Epithelial cell of prostate (primary cell): ENCODE measurements at regions not wholly inside any gene's neighbourhood (a gene's known extent, or its start where the extent isn't known, plus 50 kb on each side); places are given as distances from the start of the nearest gene placed in this dataset.

Experiments used
- DNase-seq: peaks from one replicate; pipeline ENCODE4 v3.0.0-alpha.2; 2011; ENCODE audit warnings: low read depth, low spot score
- H3K27ac ChIP-seq: fragments of 450-650 bp; 2 replicates; pipeline ENCODE4 v1.5.1; 2017; ENCODE audit warnings: mild to moderate bottlenecking

GRCh38 chr12:85352016-85352415 is 72.0 kb downstream of the ALX1 start:
- no peak for DNase-seq
- no peak overlapping the region for H3K27ac ChIP-seq

GRCh38 chr12:85356596-85357385 is 76.8 kb downstream of the ALX1 start:
- DNase-seq: peak; percentile 24
- peak overlapping the region; percentile 18 for H3K27ac ChIP-seq

- no peak for DNase-seq
- H3K27ac ChIP-seq: no peak overlapping the region
These were observed 77.6 kb downstream of the ALX1 start for GRCh38 chr12:85357609-85358008.

DNA sequence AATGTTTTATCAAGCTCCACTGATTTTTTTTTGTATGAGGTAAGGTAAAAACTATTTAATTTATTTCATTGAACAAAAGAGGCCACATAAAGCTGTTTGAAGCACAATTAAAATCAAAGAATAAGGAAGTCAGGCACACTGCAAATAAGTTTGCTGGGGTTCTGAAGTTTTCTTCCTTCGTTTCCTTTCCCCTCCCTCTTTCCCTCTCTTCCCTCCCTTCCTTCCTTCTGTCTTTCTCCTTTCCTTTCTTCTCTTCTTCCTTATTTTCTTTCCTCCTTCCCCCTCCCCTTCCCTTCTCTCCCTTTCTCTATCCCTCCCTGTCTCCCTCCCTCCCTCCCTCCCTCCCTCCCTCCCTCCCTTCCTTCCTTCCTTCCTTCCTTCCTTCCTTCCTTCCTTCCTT is 78.7 kb downstream of the ALX1 start:
- H3K27ac ChIP-seq: no peak overlapping the region
- no peak for DNase-seq

- no peak overlapping the region for H3K27ac ChIP-seq
- no peak for DNase-seq
These were observed 83.6 kb downstream of the ALX1 start for GRCh38 chr12:85363382-85364190.

- H3K27ac ChIP-seq: no peak overlapping the region
- DNase-seq: no peak
These were observed 87.9 kb downstream of the ALX1 start for GRCh38 chr12:85367936-85368335.

GRCh38 chr12:85369365-85370154 is 89.5 kb downstream of the ALX1 start:
- no peak overlapping the region for H3K27ac ChIP-seq
- DNase-seq: no peak

DNA sequence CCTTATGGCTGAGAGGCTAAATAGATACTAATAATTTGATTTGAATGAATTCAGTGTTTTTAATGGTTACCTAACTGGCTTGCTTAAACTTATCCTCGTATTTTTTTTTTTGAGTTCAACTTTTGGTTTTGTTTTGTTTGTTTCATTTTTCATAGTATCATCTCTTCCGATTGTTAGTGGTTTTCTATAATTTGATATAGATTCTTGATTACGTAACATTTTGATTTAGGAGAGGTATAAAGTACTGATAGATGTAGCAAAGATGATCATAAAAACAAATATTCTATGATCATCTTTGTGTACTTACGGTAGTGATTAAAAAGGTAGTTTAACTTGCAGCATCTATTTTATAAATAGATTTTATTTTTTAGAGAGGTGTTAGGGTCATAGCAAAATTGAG is 93.0 kb downstream of the ALX1 start:
- no peak overlapping the region for H3K27ac ChIP-seq
- no peak for DNase-seq

- DNase-seq: no peak
- no peak overlapping the region for H3K27ac ChIP-seq
These were observed 95.0 kb downstream of the ALX1 start for GRCh38 chr12:85374981-85375380.

DNA sequence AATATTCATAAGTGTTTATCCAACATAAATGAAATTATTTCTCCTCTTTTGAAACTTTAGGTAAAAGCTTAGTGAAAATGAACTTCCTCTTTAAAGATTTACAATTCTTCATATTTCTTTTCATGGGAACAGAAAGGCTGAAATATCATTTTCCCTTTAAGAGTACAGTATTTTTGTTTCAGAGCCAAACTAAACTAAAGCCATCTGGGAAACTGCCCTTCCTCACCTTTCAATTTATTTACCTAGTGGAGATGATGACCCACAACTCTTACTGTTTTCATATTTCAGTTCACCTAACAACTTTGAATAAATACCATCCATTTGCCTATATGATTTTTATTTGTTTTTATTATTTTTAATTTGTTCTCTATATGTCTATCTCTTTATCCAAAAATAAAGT is 105.4 kb downstream of the ALX1 start:
- no peak overlapping the region for H3K27ac ChIP-seq
- no peak for DNase-seq

- no peak for DNase-seq
- no peak overlapping the region for H3K27ac ChIP-seq
These were observed 110.2 kb downstream of the ALX1 start for GRCh38 chr12:85390266-85390665.

DNA sequence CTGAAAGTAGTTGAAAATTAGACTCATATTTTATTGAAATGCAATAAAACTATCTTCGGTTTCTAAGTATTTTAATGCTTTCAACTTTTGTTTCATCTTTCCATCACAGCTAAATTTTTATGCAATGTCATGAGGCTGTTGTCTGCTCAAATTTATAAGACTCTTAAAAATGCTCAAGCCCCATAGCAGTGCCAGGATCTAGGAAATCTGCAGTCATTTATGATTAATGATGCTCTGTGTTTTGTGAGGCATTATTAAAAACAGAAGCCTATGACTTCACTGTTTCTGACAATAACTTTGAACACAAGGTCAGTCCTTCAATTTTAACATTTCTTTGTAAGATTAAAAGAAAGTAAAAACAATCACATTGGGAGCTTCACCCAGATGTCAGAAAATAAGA is 112.5 kb downstream of the ALX1 start:
- H3K27ac ChIP-seq: no peak overlapping the region
- DNase-seq: no peak

GRCh38 chr12:85393606-85394005 is 113.6 kb downstream of the ALX1 start:
- DNase-seq: no peak
- no peak overlapping the region for H3K27ac ChIP-seq

GRCh38 chr12:85394065-85394464 is 114.0 kb downstream of the ALX1 start:
- DNase-seq: no peak
- H3K27ac ChIP-seq: no peak overlapping the region

DNA sequence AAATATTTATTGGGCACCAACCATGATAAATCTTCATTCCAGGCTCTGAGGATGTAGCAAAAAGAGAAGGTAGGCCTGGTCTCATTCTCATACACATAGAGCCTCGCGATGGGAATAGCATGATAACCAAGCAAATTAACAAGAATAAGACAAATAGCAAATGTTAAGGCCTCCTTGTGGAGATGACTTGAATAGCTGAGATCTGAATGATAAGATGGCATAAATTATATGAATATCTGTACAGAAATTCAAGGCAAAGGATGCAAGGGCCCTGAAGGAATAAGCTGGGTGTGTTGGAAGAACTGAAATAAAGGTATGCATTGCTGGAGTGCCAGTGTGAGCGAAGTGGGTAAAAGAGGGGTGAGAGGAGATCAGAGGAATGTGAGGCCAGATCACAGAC is 114.8 kb downstream of the ALX1 start:
- no peak overlapping the region for H3K27ac ChIP-seq
- no peak for DNase-seq

DNA sequence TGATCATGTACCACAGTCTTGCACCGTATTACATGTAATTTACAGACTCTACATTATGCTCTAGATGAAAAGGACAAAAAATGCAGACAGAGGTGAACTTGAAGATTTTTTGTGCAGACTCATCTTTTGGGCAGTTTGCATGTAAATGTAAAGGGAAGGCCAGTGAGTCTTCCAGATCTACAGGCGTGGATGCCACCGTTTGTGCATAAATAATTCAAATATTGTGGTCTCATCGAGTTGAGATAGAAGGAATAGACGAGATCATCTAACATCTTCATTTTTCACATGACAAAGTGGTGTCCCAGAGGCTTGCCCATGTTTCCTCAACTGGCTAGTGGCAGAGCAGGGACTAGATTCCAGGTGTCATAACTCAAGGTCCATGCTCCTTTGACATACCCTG is 125.2 kb downstream of the ALX1 start:
- DNase-seq: no peak
- no peak overlapping the region for H3K27ac ChIP-seq

DNA sequence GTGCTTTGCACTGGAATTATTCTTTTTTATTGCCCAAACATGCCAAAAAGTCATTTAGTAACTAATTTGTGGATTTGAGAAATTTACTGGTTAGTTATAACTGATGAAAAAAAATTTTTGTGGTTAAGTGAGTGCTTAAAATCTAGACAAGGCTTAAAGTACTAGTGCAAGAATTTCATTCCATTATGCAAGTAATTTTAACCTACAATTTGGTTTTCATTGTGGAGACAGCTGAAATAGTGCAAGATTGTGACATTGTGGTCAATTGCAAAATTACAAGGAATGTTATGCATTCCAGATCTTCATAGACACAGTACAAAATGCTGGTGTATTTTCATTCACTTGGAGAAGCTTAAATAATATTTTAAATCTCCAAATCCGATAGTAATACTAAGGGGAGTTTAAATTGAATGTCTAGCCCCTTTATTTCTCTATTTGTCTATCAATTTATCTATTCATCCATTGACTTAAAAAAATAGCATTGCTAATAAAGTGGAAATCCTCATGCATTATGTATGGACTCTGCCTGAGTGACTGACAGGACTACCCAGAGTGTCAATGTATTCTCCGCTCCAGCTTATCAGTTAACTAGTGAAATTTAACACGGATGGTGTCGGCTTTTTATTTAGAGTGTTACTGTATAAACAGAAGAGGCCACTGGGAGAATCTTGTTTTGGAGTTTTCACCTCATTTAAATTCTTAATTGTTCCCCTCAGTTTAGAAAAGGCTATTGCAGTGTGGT is 125.9 kb downstream of the ALX1 start:
- no peak for DNase-seq
- no peak overlapping the region for H3K27ac ChIP-seq

GRCh38 chr12:85413266-85413665 is 133.2 kb downstream of the ALX1 start:
- no peak overlapping the region for H3K27ac ChIP-seq
- no peak for DNase-seq

DNA sequence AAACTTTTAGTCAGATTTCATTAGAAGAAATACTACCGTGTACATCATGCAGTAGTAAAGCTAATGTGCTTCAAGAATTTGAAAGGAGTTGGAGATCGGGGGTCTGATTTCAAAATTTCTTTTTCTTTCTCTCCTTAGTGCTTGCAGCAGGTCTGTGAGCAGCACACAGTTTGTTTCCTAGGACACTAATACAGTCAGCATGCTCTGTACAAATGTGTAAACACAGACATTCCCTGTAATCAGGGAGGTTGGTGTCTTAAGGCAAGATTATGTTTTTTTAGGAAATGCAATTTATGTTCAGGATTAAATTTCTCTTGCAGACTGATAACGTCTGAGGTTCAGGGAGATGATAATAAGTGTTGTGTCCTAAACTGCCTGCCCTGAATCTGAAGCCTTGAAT is 142.7 kb downstream of the ALX1 start:
- H3K27ac ChIP-seq: no peak overlapping the region
- DNase-seq: no peak

- no peak for DNase-seq
- no peak overlapping the region for H3K27ac ChIP-seq
These were observed 143.9 kb downstream of the ALX1 start for GRCh38 chr12:85423947-85424346.
